ENCODE measurements at regions not wholly inside any gene's neighbourhood (a gene's known extent, or its start where the extent isn't known, plus 50 kb on each side); places are given as distances from the start of the nearest gene placed in this dataset.
"Not testable (repeated sequence)": the region's sequence is repeated elsewhere in the genome, so short reads cannot be mapped to it uniquely, and the experiment has no call there.

DNA sequence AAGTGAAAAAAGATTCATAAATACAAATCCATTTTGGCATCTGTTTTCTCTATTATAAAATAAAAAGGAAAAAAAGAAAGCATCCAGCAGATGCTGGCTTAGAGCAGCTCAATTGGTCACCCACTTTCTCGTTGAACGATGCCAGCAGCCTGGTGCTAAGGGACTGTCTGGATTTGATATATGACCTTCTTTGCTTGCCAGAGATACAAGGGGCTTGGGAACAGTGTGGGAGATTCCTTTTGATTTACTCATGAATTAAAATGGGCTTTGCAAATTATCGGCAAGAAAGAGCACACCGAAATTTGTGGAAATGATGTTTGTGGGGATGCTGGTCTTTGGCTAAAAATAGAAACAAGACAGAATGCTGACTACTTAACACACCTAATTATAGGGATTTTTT, 210.3 kb upstream of the STT3B start:
- Histone ChIP-seq H3K27ac (no peak overlapping the region), H3K36me3 (no peaks in the 10 kb centered on the region), H3K4me3 (no peak overlapping the region), H3K27me3 (replicated peaks; ENCODE audit: insufficient read depth) (no peaks in the 10 kb centered on the region), H3K9me3 (no peaks in the 10 kb centered on the region), H3K4me1 (replicated peaks) (no peaks in the 10 kb centered on the region)
- WGBS, result 48% methylated on average over 4 of the region's 4 CpGs
- no peak for DNase-seq (ENCODE audit: low spot score)
- TF ChIP-seq, protein P1, sequence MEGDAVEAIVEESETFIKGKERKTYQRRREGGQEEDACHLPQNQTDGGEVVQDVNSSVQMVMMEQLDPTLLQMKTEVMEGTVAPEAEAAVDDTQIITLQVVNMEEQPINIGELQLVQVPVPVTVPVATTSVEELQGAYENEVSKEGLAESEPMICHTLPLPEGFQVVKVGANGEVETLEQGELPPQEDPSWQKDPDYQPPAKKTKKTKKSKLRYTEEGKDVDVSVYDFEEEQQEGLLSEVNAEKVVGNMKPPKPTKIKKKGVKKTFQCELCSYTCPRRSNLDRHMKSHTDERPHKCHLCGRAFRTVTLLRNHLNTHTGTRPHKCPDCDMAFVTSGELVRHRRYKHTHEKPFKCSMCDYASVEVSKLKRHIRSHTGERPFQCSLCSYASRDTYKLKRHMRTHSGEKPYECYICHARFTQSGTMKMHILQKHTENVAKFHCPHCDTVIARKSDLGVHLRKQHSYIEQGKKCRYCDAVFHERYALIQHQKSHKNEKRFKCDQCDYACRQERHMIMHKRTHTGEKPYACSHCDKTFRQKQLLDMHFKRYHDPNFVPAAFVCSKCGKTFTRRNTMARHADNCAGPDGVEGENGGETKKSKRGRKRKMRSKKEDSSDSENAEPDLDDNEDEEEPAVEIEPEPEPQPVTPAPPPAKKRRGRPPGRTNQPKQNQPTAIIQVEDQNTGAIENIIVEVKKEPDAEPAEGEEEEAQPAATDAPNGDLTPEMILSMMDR (IDR thresholded peaks at IDR 0.05), result no peak
- TF ChIP-seq POLR2A (IDR thresholded peaks at IDR 0.05), result no peak
- TF ChIP-seq POLR2AphosphoS5 (IDR thresholded peaks at IDR 0.05), result no peak
- intact Hi-C loops (cut with DNase I), result no loop called here

DNA sequence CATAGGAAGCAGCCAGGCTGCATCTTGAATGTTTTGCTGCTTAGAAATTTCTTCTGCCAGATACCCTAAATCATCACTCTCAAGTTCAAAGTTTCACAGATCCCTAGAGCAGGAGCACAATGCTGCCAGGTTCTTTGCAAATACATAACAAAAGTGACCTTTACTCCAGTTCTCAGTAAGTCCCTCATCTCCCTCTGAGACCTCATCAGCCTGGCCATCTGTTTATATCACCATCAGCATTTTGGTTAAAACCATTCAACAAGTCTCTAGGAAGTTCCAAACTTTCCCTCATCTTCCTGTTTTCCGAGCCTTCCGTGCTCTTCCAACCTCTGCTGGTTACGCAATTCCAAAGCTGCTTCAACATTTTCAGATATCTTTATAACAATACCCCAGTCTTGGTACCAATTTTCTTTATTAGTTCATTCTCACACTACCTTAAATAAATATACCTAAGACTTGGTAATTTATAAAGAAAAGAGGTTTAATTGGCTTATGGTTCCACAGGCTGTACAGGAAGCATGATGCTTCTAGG, 204.8 kb upstream of the STT3B start:
- H3K9me3 ChIP-seq; H3K36me3 ChIP-seq; H3K27ac ChIP-seq; intact Hi-C loops (cut with DNase I); H3K4me3 ChIP-seq; H3K27me3 ChIP-seq (replicated peaks; ENCODE audit: insufficient read depth); H3K4me1 ChIP-seq (replicated peaks); DNase-seq (ENCODE audit: low spot score): not testable (repeated sequence)
- WGBS, result 98% methylated on average over 3 of the region's 3 CpGs

DNA sequence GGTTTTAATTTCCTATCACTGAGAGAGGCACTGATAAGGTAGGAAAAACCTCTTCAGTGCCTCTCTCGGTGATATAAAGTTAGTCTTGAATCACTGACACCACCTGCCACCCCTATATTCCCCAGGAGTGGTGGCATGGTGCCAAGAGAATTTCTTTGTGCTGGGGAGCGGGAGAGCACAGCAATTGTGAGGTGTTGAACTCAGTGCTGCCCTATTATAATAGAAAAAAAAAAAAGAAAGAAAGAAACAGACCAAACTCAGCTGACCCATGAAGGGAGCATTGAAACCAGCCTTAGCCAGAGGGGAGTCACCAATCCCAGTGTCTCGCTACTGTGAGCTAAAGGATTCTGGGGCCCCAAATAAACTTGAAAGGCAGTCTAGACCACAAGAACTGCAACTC, 201.4 kb upstream of the STT3B start:
- 84% methylated on average over 3 of the region's 3 CpGs for WGBS
- no peak overlapping the region for H3K4me3 ChIP-seq
- H3K27ac ChIP-seq, result no peak overlapping the region
- TF ChIP-seq, protein P1 (IDR thresholded peaks at IDR 0.05), result no peak
- no peak for TF ChIP-seq POLR2A (IDR thresholded peaks at IDR 0.05)
- no peak for TF ChIP-seq POLR2AphosphoS5 (IDR thresholded peaks at IDR 0.05)
- no peaks in the 10 kb centered on the region for H3K4me1 ChIP-seq (replicated peaks)
- no peaks in the 10 kb centered on the region for H3K9me3 ChIP-seq
- no peaks in the 10 kb centered on the region for H3K36me3 ChIP-seq
- intact Hi-C loops (cut with DNase I), result no loop called here
- H3K27me3 ChIP-seq (replicated peaks; ENCODE audit: insufficient read depth), result no peaks in the 10 kb centered on the region
- DNase-seq (ENCODE audit: low spot score), result no peak

DNA sequence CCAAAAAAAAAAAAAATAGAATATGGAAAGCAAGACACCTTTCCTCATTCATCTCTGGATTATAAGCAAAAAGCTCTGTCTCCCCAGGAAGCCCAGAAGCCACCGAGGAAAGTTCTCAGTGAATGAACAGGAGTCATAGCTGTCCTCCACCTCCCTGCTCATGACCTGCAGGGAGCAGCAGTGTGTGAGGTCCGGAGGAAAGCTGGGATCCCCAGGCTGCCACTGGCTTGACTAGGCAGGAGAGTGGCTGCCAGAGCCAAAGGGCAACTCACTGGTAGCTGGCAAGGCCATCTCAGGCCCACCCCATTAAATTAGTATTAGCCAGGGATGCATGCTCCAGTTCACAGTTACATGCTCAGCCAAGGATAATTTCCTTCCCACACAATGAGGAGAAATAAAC, 191.6 kb upstream of the STT3B start:
- H3K9me3 ChIP-seq, result no peaks in the 10 kb centered on the region
- no peaks in the 10 kb centered on the region for H3K4me1 ChIP-seq (replicated peaks)
- TF ChIP-seq, protein P1 (IDR thresholded peaks at IDR 0.05), result no peak
- TF ChIP-seq POLR2AphosphoS5 (IDR thresholded peaks at IDR 0.05) (no peak), POLR2A (IDR thresholded peaks at IDR 0.05) (no peak)
- WGBS, result 42% methylated on average over 2 of the region's 2 CpGs
- H3K36me3 ChIP-seq, result no peaks in the 10 kb centered on the region
- no peak overlapping the region for H3K4me3 ChIP-seq
- DNase-seq (ENCODE audit: low spot score), result no peak
- intact Hi-C loops (cut with DNase I), result no loop called here
- no peaks in the 10 kb centered on the region for H3K27me3 ChIP-seq (replicated peaks; ENCODE audit: insufficient read depth)
- no peak overlapping the region for H3K27ac ChIP-seq

DNA sequence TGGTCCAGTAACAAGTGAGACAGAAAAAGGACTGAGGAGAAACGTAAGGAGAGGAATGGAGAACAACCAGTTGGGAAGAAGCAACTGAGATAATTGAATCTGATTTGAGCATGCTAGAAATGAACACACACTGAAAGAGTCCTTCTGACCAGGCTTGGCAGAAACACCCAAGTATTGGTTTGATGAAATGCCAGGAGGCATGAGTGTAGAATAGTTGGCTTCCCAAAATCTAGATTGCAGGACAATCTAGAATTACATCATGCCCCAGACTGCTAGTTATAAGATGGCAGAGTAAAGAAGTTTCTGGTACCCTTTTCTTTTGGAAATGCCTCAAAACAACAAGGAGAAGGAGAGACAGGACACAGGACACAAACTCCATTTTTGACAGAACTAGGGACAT, 189.7 kb upstream of the STT3B start:
- Histone ChIP-seq H3K27ac (no peak overlapping the region), H3K36me3 (no peaks in the 10 kb centered on the region), H3K9me3 (no peaks in the 10 kb centered on the region), H3K27me3 (replicated peaks; ENCODE audit: insufficient read depth) (no peaks in the 10 kb centered on the region), H3K4me1 (replicated peaks) (no peaks in the 10 kb centered on the region), H3K4me3 (no peak overlapping the region)
- TF ChIP-seq, protein P1 (IDR thresholded peaks at IDR 0.05), result no peak
- no peak for TF ChIP-seq POLR2AphosphoS5 (IDR thresholded peaks at IDR 0.05)
- DNase-seq (ENCODE audit: low spot score), result no peak
- 93% methylated on average over 1 of the region's 1 CpG for WGBS
- intact Hi-C loops (cut with DNase I), result no loop called here

All from prostate gland (tissue), 2 donors.